SU-DHL-6 (cell line): ENCODE measurements at regions not wholly inside any gene's neighbourhood (a gene's known extent, or its start where the extent isn't known, plus 50 kb on each side); places are given as distances from the start of the nearest gene placed in this dataset.

Source experiments
- EZH2phosphoT487 ChIP-seq: fragments of 200-600 bp; sonication (generic), shearing (Covaris generic); conservative IDR thresholded peaks from 2 replicates; pipeline ENCODE4 v1.6.1; 2018; ENCODE audit warnings: mild to moderate bottlenecking, antibody characterized with exemption, low read length, moderate library complexity, mixed read lengths
- TF ChIP-seq, protein P1 (sequence below): fragments of 200-600 bp; sonication (generic); IDR thresholded peaks from one replicate; pipeline ENCODE4 v1.5.1; 2017; ENCODE audit warnings: antibody characterized with exemption, mild to moderate bottlenecking, low read length, moderate library complexity; ENCODE audit not compliant: insufficient read depth, poor library complexity, severe bottlenecking

DNA sequence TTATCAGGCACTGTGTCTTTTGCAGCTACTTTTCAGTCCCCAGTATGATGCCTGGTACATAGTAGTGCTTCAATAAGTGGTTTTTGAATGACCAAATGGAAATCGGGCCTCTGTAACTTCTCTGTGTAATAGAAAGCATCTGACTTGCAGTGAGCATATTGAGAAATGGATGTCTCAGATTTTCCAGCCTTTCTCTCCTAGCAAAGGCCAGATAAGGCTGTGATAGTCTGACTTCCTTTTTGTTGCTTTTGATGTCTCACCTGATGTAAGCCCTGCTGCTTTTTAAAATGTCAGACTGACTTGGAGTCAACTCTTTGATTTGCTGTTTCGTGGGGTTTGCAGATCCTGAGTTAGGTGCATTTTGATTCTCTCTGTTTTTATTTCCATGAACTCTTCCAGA lies 590.0 kb upstream of the ZNF608 start:
- TF ChIP-seq, protein P1, sequence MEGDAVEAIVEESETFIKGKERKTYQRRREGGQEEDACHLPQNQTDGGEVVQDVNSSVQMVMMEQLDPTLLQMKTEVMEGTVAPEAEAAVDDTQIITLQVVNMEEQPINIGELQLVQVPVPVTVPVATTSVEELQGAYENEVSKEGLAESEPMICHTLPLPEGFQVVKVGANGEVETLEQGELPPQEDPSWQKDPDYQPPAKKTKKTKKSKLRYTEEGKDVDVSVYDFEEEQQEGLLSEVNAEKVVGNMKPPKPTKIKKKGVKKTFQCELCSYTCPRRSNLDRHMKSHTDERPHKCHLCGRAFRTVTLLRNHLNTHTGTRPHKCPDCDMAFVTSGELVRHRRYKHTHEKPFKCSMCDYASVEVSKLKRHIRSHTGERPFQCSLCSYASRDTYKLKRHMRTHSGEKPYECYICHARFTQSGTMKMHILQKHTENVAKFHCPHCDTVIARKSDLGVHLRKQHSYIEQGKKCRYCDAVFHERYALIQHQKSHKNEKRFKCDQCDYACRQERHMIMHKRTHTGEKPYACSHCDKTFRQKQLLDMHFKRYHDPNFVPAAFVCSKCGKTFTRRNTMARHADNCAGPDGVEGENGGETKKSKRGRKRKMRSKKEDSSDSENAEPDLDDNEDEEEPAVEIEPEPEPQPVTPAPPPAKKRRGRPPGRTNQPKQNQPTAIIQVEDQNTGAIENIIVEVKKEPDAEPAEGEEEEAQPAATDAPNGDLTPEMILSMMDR, result no peak
- no peak for TF ChIP-seq EZH2phosphoT487
